ENCODE measurements at regions not wholly inside any gene's neighbourhood (a gene's known extent, or its start where the extent isn't known, plus 50 kb on each side); places are given as distances from the start of the nearest gene placed in this dataset.

- Histone ChIP-seq H2AFZ (ENCODE audit: low read depth, low read length) (no peak overlapping the region), H3K4me3 (ENCODE audit: low read depth in 1 of 2, low read length in 2 of 2) (no peak overlapping the region), H3K36me3 (ENCODE audit: insufficient read depth, low read length) (no peaks in the 10 kb centered on the region), H3K4me2 (ENCODE audit: insufficient read depth, low read length) (no peak overlapping the region), H3K4me1 (ENCODE audit: insufficient read depth, low read length) (no peaks in the 10 kb centered on the region), H3K9ac (ENCODE audit: low read depth, low read length) (no peak overlapping the region), H3K9me3 (ENCODE audit: insufficient read depth, low read length, severe bottlenecking) (no peaks in the 10 kb centered on the region), H3K79me2 (ENCODE audit: insufficient read depth, low read length) (no peaks in the 10 kb centered on the region), H3K27me3 (ENCODE audit: insufficient read depth, low read length, poor library complexity) (no peaks in the 10 kb centered on the region), H4K20me1 (ENCODE audit: insufficient read depth, low read length) (no peaks in the 10 kb centered on the region), H3K27ac (ENCODE audit: low read length) (no peak overlapping the region)
- DNase-seq (no peak), ATAC-seq (ENCODE audit: insufficient read depth, low read depth) (no peak)
- TF ChIP-seq EZH2 (IDR thresholded peaks at IDR 0.05; ENCODE audit: borderline replicate concordance, low read depth, low read length, severe bottlenecking): no peak
- TF ChIP-seq CTCF (IDR thresholded peaks at IDR 0.05; ENCODE audit: borderline replicate concordance, extremely low read depth, low read length, poor library complexity, severe bottlenecking): no peak
Measured at GRCh38 chr15:35843498-35843897, 297.5 kb upstream of the DPH6 start.

GRCh38 chr15:35850284-35850683, 304.3 kb upstream of the DPH6 start:
- Histone ChIP-seq H4K20me1 (ENCODE audit: insufficient read depth, low read length) (no peaks in the 10 kb centered on the region), H3K9me3 (ENCODE audit: insufficient read depth, low read length, severe bottlenecking) (no peaks in the 10 kb centered on the region), H3K27me3 (ENCODE audit: insufficient read depth, low read length, poor library complexity) (no peaks in the 10 kb centered on the region), H3K9ac (ENCODE audit: low read depth, low read length) (no peak overlapping the region), H3K4me3 (ENCODE audit: low read depth in 1 of 2, low read length in 2 of 2) (no peak overlapping the region), H3K4me1 (ENCODE audit: insufficient read depth, low read length) (no peaks in the 10 kb centered on the region), H3K4me2 (ENCODE audit: insufficient read depth, low read length) (no peak overlapping the region), H3K79me2 (ENCODE audit: insufficient read depth, low read length) (no peaks in the 10 kb centered on the region), H3K36me3 (ENCODE audit: insufficient read depth, low read length) (no peaks in the 10 kb centered on the region), H2AFZ (ENCODE audit: low read depth, low read length) (no peak overlapping the region), H3K27ac (ENCODE audit: low read length) (no peak overlapping the region)
- DNase-seq (no peak), ATAC-seq (ENCODE audit: insufficient read depth, low read depth) (no peak)
- no peak for TF ChIP-seq EZH2 (IDR thresholded peaks at IDR 0.05; ENCODE audit: borderline replicate concordance, low read depth, low read length, severe bottlenecking)
- TF ChIP-seq CTCF (IDR thresholded peaks at IDR 0.05; ENCODE audit: borderline replicate concordance, extremely low read depth, low read length, poor library complexity, severe bottlenecking): no peak

- H3K79me2 ChIP-seq (ENCODE audit: insufficient read depth, low read length): no peaks in the 10 kb centered on the region
- ATAC-seq (ENCODE audit: insufficient read depth, low read depth) (no peak), DNase-seq (no peak)
- no peak overlapping the region for H2AFZ ChIP-seq (ENCODE audit: low read depth, low read length)
- H3K9me3 ChIP-seq (ENCODE audit: insufficient read depth, low read length, severe bottlenecking): no peaks in the 10 kb centered on the region
- no peak overlapping the region for H3K4me2 ChIP-seq (ENCODE audit: insufficient read depth, low read length)
- no peaks in the 10 kb centered on the region for H3K4me1 ChIP-seq (ENCODE audit: insufficient read depth, low read length)
- no peaks in the 10 kb centered on the region for H3K36me3 ChIP-seq (ENCODE audit: insufficient read depth, low read length)
- no peak overlapping the region for H3K4me3 ChIP-seq (ENCODE audit: low read depth in 1 of 2, low read length in 2 of 2)
- no peaks in the 10 kb centered on the region for H3K27me3 ChIP-seq (ENCODE audit: insufficient read depth, low read length, poor library complexity)
- TF ChIP-seq CTCF (IDR thresholded peaks at IDR 0.05; ENCODE audit: borderline replicate concordance, extremely low read depth, low read length, poor library complexity, severe bottlenecking) (no peak), EZH2 (IDR thresholded peaks at IDR 0.05; ENCODE audit: borderline replicate concordance, low read depth, low read length, severe bottlenecking) (no peak)
- no peak overlapping the region for H3K9ac ChIP-seq (ENCODE audit: low read depth, low read length)
- no peak overlapping the region for H3K27ac ChIP-seq (ENCODE audit: low read length)
- no peaks in the 10 kb centered on the region for H4K20me1 ChIP-seq (ENCODE audit: insufficient read depth, low read length)
Measured at GRCh38 chr15:35851491-35851890, 305.5 kb upstream of the DPH6 start.

Data from DND-41 (cell line).